KMS-11 (cell line): ENCODE measurements at regions not wholly inside any gene's neighbourhood (a gene's known extent, or its start where the extent isn't known, plus 50 kb on each side); places are given as distances from the start of the nearest gene placed in this dataset.
"Not testable (repeated sequence)": the region's sequence is repeated elsewhere in the genome, so short reads cannot be mapped to it uniquely, and the experiment has no call there.

Experiments used
- H2AFZ ChIP-seq: fragments of 200-600 bp; sonication (generic); 2 replicates; pipeline ENCODE4 v1.6.1; 2016; ENCODE audit warnings: antibody characterized with exemption, mixed run types, low read depth
- H3K27ac ChIP-seq: fragments of 200-600 bp; sonication (generic); 2 replicates; pipeline ENCODE4 v1.6.1; 2016; ENCODE audit warnings: mild to moderate bottlenecking, mixed run types
- H3K27me3 ChIP-seq: fragments of 200-600 bp; sonication (generic); 2 replicates; pipeline ENCODE4 v1.6.1; 2017; ENCODE audit warnings: mild to moderate bottlenecking, low read depth, mixed run types, moderate library complexity; ENCODE audit not compliant: insufficient read depth
- H3K36me3 ChIP-seq: fragments of 200-600 bp; sonication (generic); 2 replicates; pipeline ENCODE4 v1.6.1; 2017; ENCODE audit warnings: mild to moderate bottlenecking, mixed run types; ENCODE audit not compliant: insufficient read depth
- H3K4me1 ChIP-seq: fragments of 200-600 bp; sonication (generic); 2 replicates; pipeline ENCODE4 v1.6.1; 2016; ENCODE audit warnings: mild to moderate bottlenecking, low read depth, mixed run types; ENCODE audit not compliant: poor library complexity, severe bottlenecking
- H3K4me2 ChIP-seq: fragments of 200-600 bp; sonication (generic); 2 replicates; pipeline ENCODE4 v1.7.0; 2016; ENCODE audit warnings: mild to moderate bottlenecking, mixed run types
- H3K4me3 ChIP-seq: fragments of 200-600 bp; sonication (generic); IDR thresholded peaks from 2 replicates; pipeline ENCODE4 v1.6.1; 2017; ENCODE audit warnings: low read depth, low read length, mixed read lengths; ENCODE audit not compliant: insufficient read depth
- H3K79me2 ChIP-seq: fragments of 200-600 bp; sonication (generic); 2 replicates; pipeline ENCODE4 v1.6.1; 2016; ENCODE audit warnings: low read depth, mixed run types; ENCODE audit not compliant: insufficient read depth
- H3K9ac ChIP-seq: fragments of 200-600 bp; sonication (generic); 2 replicates; pipeline ENCODE4 v1.6.1; 2016; ENCODE audit warnings: mild to moderate bottlenecking, mixed run types
- H4K20me1 ChIP-seq: fragments of 200-600 bp; sonication (generic); 2 replicates; pipeline ENCODE4 v1.6.1; 2016; ENCODE audit warnings: mild to moderate bottlenecking, mixed run types; ENCODE audit not compliant: insufficient read depth
- CTCF ChIP-seq: fragments of 200-600 bp; sonication (generic); conservative IDR thresholded peaks from 2 replicates; pipeline ENCODE4 v1.6.1; 2017; ENCODE audit warnings: low read depth, mild to moderate bottlenecking, antibody characterized with exemption, low read length, moderate library complexity, mixed read lengths

- no peak for TF ChIP-seq CTCF
- Histone ChIP-seq H3K9ac (no peak overlapping the region), H3K27ac (no peak overlapping the region), H3K4me2 (no peak overlapping the region), H3K36me3 (no peaks in the 10 kb centered on the region), H4K20me1 (no peaks in the 10 kb centered on the region), H3K4me1 (no peaks in the 10 kb centered on the region), H3K27me3 (no peaks in the 10 kb centered on the region), H2AFZ (no peak overlapping the region), H3K4me3 (no peak overlapping the region), H3K79me2 (no peaks in the 10 kb centered on the region)
These were observed 418.2 kb upstream of the AKR1E2 start for GRCh38 chr10:4407783-4408182.

GRCh38 chr10:4405828-4406227 is 420.2 kb upstream of the AKR1E2 start:
- H3K79me2 ChIP-seq = no peaks in the 10 kb centered on the region
- no peak overlapping the region for H3K4me2 ChIP-seq
- H3K4me1 ChIP-seq = no peaks in the 10 kb centered on the region
- H2AFZ ChIP-seq = no peak overlapping the region
- no peak overlapping the region for H3K4me3 ChIP-seq
- H3K27ac ChIP-seq = no peak overlapping the region
- H4K20me1 ChIP-seq = no peaks in the 10 kb centered on the region
- H3K9ac ChIP-seq = no peak overlapping the region
- no peak for TF ChIP-seq CTCF
- H3K27me3 ChIP-seq = no peaks in the 10 kb centered on the region
- no peaks in the 10 kb centered on the region for H3K36me3 ChIP-seq

- Histone ChIP-seq H3K79me2 (no peaks in the 10 kb centered on the region), H3K4me2 (no peak overlapping the region), H3K27ac (no peak overlapping the region), H3K27me3 (no peaks in the 10 kb centered on the region), H4K20me1 (no peaks in the 10 kb centered on the region), H2AFZ (no peak overlapping the region), H3K4me1 (no peaks in the 10 kb centered on the region), H3K4me3 (no peak overlapping the region), H3K9ac (no peak overlapping the region), H3K36me3 (no peaks in the 10 kb centered on the region)
- no peak for TF ChIP-seq CTCF
These were observed 422.3 kb upstream of the AKR1E2 start for GRCh38 chr10:4403638-4404252.

- not testable (repeated sequence) for H4K20me1 ChIP-seq, H3K79me2 ChIP-seq, H3K27ac ChIP-seq, H3K9ac ChIP-seq, H3K4me3 ChIP-seq, H3K36me3 ChIP-seq, H2AFZ ChIP-seq, H3K27me3 ChIP-seq, H3K4me1 ChIP-seq, H3K4me2 ChIP-seq
These were observed 424.9 kb upstream of the AKR1E2 start for GRCh38 chr10:4401080-4401479.

- Histone ChIP-seq H3K4me1 (no peaks in the 10 kb centered on the region), H2AFZ (no peak overlapping the region), H3K4me3 (no peak overlapping the region), H3K27me3 (no peaks in the 10 kb centered on the region), H3K79me2 (no peaks in the 10 kb centered on the region), H3K27ac (no peak overlapping the region), H3K9ac (no peak overlapping the region), H3K36me3 (no peaks in the 10 kb centered on the region), H3K4me2 (no peak overlapping the region), H4K20me1 (no peaks in the 10 kb centered on the region)
- TF ChIP-seq CTCF = no peak
These were observed 426.5 kb upstream of the AKR1E2 start for GRCh38 chr10:4399556-4399955.
